Astrocyte (in vitro differentiated cells and primary cell): ENCODE measurements at regions not wholly inside any gene's neighbourhood (a gene's known extent, or its start where the extent isn't known, plus 50 kb on each side); places are given as distances from the start of the nearest gene placed in this dataset.

Source experiments
- EZH2 ChIP-seq: IDR thresholded peaks from 2 replicates; pipeline ENCODE4 v1.6.1; 2012; ENCODE audit warnings: mild to moderate bottlenecking, low read length, inconsistent platforms; ENCODE audit not compliant: insufficient read depth
- TF ChIP-seq, protein P1 (sequence below): IDR thresholded peaks from 2 replicates; pipeline ENCODE4 v1.5.1; 2011; ENCODE audit warnings: low read depth, mild to moderate bottlenecking, inconsistent platforms, low read length, moderate library complexity; ENCODE audit not compliant: insufficient read depth

DNA sequence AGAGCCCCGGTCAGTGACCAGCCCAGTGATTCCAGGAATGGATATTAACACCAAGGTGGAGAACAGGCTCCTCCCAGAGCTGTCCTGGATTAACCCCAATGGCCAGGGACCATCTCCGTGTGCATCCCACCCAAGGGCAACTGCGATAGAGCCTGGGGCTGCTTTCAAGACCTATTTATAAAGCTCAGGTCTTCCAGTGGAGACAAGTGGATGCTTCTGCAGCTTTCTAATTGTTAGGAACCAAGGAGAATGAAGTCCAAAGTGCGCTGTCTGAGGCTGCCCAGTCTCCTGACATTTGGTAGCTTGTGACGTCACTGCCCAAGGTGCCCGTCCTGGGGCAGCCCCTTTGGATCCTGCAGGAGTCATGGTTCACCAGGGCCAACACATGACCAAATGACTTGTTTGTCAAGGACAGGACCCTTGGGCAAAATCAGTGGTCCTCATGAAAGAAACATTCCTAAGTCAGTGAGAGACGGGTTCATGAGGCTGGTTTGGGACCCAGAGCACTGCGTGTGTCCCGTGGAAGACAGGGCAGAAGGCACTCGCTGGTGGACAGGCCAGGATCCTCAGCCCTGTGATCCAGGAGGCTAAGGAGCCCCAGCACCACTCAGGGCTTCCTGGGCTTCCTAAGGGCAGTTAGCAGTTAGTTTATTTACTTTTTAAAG lies 174.9 kb downstream of the ANKRD60 start:
- TF ChIP-seq, protein P1, sequence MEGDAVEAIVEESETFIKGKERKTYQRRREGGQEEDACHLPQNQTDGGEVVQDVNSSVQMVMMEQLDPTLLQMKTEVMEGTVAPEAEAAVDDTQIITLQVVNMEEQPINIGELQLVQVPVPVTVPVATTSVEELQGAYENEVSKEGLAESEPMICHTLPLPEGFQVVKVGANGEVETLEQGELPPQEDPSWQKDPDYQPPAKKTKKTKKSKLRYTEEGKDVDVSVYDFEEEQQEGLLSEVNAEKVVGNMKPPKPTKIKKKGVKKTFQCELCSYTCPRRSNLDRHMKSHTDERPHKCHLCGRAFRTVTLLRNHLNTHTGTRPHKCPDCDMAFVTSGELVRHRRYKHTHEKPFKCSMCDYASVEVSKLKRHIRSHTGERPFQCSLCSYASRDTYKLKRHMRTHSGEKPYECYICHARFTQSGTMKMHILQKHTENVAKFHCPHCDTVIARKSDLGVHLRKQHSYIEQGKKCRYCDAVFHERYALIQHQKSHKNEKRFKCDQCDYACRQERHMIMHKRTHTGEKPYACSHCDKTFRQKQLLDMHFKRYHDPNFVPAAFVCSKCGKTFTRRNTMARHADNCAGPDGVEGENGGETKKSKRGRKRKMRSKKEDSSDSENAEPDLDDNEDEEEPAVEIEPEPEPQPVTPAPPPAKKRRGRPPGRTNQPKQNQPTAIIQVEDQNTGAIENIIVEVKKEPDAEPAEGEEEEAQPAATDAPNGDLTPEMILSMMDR = no peak
- TF ChIP-seq EZH2 = no peak
